Mucosa of rectum (tissue), 2 donors: ENCODE measurements at regions not wholly inside any gene's neighbourhood (a gene's known extent, or its start where the extent isn't known, plus 50 kb on each side); places are given as distances from the start of the nearest gene placed in this dataset.
A peak's percentile ranks its signal among the peaks of the same experiment; 100 is the strongest.

Experiments used
- H3K27ac ChIP-seq, 2 donors: one replicate each; pipeline ENCODE4 v1.7.0; 2013; ENCODE audit warnings: inconsistent platforms in 2 of 2, low read depth in 2 of 2, low read length in 2 of 2
- H3K27me3 ChIP-seq, 2 donors: one replicate each; pipeline ENCODE4 v1.7.0; 2013; ENCODE audit warnings: low read length in 2 of 2; ENCODE audit not compliant: control insufficient read depth in 2 of 2, insufficient read depth in 2 of 2
- H3K36me3 ChIP-seq, 2 donors: one replicate each; pipeline ENCODE4 v1.7.0; 2013; ENCODE audit warnings: low read length in 2 of 2; ENCODE audit not compliant: control insufficient read depth in 2 of 2, insufficient read depth in 2 of 2
- H3K4me1 ChIP-seq, 2 donors: one replicate each; pipeline ENCODE4 v1.7.0; 2013; ENCODE audit warnings: low read length in 2 of 2, mild to moderate bottlenecking in 1 of 2; ENCODE audit not compliant: control insufficient read depth in 2 of 2, insufficient read depth in 2 of 2
- H3K4me3 ChIP-seq, 2 donors: one replicate each; pipeline ENCODE4 v1.7.0; 2013; ENCODE audit warnings: low read length in 2 of 2
- H3K9ac ChIP-seq, 2 donors: one replicate each; pipeline ENCODE4 v1.7.0; 2013; ENCODE audit warnings: low read length in 2 of 2, low read depth in 1 of 2, mild to moderate bottlenecking in 1 of 2
- H3K9me3 ChIP-seq, 2 donors: one replicate each; pipeline ENCODE4 v1.7.0; 2013; ENCODE audit warnings: low read length in 2 of 2; ENCODE audit not compliant: control insufficient read depth in 2 of 2
- donor health status: healthy.
- donor health status: Normal muscosa, but diverticular disease.

DNA sequence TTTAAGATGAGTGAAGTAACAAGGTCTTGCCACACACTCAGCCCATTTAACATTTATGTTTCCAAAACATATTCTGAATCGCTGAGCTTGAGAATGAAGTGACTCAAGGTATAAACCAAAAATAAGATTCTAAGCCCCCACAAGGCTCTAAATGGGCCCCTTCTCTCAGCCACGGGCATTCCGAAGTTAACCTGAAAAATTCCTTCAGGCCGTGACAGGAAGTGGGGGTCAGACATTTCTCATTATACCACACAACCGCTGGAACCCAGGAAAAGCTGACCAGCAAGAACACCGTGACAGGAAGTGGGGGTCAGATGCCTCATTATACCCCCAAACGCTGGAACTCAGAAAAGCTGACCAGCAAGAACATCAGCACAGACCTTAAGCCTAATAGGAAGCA, 247.9 kb downstream of the ERMARD start:
- Histone ChIP-seq H3K9ac (no peak overlapping the region), H3K27me3 (no peaks in the 10 kb centered on the region), H3K9me3 (peaks cover 0 to 2% of the 10 kb centered on the region in 2 donors)

DNA sequence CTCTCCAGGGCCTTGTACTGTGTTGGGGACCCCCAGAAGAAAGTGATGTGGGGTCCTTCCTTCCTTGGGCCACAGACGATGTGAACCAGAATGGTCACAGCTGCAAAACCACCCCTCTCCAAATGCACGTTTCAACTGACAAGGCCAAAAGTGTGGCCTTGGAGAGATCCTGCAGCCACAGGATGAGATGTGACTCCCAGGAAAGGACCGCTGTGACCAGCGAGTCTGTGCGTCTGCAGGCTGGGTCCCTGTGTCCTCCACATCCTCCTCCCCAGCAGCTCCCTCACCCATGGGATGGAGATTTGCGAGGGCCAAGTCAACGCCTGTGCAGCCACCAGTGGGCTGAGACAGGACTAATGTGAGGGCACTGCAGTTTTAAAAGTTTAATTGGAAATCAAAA, 247.0 kb downstream of the ERMARD start:
- no peak overlapping the region for H3K27ac ChIP-seq
- no peaks in the 10 kb centered on the region for H3K36me3 ChIP-seq
- no peaks in the 10 kb centered on the region for H3K4me1 ChIP-seq
- H3K9ac ChIP-seq: no peak overlapping the region
- peaks cover 0 to 2% of the 10 kb centered on the region in 2 donors for H3K9me3 ChIP-seq
- H3K27me3 ChIP-seq: no peaks in the 10 kb centered on the region
- no peak overlapping the region for H3K4me3 ChIP-seq

More for the DNA sequence above, 247.9 kb downstream of the ERMARD start:
- Histone ChIP-seq H3K4me1 (no peaks in the 10 kb centered on the region), H3K36me3 (no peaks in the 10 kb centered on the region), H3K4me3 (no peak overlapping the region), H3K27ac (no peak overlapping the region)

DNA sequence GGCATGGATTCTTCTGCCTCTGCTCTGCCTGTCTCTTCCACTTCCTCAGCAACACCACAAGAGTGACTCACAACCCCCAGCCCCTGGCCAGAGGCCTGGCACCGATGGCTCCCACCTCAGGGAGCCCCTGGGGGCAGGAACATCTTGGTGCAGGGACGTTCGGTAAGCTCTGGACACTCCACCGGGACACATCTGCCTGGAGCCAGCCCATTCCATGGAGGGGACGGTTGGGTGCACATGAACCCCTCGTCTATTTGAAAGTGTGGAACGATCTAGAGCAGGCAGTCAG, 246.5 kb downstream of the ERMARD start:
- H3K9ac ChIP-seq: no peak overlapping the region
- H3K36me3 ChIP-seq: no peaks in the 10 kb centered on the region
- no peak overlapping the region for H3K27ac ChIP-seq
- no peak overlapping the region for H3K4me3 ChIP-seq
- no peaks in the 10 kb centered on the region for H3K4me1 ChIP-seq
- no peaks in the 10 kb centered on the region for H3K9me3 ChIP-seq
- no peaks in the 10 kb centered on the region for H3K27me3 ChIP-seq

DNA sequence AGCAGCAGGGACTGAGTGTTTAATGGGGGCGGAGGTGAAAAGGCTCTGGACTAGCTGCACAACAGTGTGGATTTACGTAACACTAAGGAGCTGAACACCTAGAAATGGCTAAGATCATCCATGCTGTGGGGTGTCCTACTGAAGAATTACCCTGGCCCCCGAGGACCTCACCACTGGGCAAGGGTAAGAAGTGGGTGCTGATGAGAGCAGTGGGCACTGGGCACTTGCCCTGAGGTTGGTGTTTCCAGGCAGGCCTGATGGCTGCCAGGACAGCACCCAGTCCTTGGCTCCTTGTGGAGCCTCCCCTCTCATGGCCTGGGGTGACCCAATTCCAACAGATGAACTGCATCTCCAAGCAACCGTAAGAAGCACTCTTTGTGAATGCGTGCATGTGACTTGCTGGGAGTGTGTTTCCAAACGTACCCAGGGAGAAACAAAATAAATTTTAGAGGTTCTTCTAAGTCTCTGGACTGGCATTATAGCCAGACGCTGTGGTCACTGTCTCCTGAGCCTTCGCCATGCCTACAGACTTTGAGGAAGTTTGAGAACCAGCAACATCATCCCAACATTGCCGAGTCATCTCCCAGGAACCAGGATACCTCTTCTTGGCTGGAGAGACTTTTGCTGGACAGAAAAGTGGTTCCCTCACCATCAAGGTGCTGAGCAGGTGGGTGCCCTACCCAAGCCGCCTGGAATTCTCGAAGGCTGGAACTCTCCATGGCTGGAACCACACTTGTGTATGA, 245.9 kb downstream of the ERMARD start:
- Histone ChIP-seq H3K36me3 (no peaks in the 10 kb centered on the region), H3K27ac (no peak overlapping the region), H3K4me3 (no peak overlapping the region), H3K4me1 (no peaks in the 10 kb centered on the region), H3K9ac (no peak overlapping the region), H3K27me3 (no peaks in the 10 kb centered on the region), H3K9me3 (no peaks in the 10 kb centered on the region)

DNA sequence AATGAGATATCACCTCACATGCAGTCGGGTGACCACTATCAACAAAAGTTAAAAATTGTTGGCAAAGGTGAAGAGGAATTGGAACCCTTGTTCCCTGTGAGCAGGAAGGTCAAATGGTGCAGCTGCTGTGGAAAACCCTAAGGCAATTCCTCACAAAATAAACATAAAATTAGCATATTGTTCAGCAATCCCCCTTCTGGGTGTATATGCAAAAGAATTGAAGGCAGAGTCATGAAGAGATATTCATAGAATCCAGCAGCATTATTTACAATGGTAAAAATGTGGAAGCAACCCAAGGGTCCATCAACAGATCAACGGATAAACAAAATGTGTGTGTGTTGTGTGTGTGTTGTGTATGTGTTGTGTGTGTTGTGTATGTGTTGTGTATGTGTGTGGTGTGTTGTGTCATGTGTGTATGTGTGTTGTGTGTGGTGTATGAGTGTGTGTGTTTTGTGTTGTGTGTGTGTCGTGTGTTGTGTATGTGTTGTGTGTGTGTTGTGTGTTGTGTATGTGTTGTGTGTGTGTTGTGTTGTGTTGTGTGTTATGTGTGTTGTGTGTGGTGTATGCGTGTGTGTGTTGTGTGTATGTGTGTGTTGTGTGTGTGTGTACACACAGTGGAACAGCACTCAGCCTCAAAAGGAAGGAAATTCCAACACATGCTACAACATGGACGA, 245.1 kb downstream of the ERMARD start:
- Histone ChIP-seq H3K4me3 (no peak overlapping the region), H3K9me3 (no peaks in the 10 kb centered on the region), H3K9ac (no peak overlapping the region), H3K27ac (no peak overlapping the region), H3K4me1 (no peaks in the 10 kb centered on the region), H3K36me3 (no peaks in the 10 kb centered on the region), H3K27me3 (no peaks in the 10 kb centered on the region)

DNA sequence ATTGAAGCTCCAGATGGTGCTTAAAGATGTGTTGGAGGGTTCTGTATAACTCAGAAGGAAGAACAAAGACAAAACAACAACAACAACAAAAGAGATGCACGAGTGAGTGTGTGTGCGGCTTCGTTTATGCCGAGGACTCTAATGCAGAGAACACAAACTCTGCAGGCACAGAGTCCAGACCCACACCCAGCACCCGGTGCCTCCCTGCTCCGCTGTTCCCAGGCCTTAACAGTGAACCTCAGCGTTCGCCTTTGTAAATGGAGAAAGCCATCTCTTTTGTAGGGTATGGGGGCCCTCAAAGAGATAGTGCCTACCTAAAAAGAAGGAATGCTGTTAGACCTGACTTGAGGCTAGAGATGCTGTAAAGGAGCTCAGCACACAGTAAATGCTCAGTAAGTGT, 243.3 kb downstream of the ERMARD start:
- H3K27me3 ChIP-seq: no peaks in the 10 kb centered on the region
- no peaks in the 10 kb centered on the region for H3K36me3 ChIP-seq
- no peaks in the 10 kb centered on the region for H3K4me1 ChIP-seq

DNA sequence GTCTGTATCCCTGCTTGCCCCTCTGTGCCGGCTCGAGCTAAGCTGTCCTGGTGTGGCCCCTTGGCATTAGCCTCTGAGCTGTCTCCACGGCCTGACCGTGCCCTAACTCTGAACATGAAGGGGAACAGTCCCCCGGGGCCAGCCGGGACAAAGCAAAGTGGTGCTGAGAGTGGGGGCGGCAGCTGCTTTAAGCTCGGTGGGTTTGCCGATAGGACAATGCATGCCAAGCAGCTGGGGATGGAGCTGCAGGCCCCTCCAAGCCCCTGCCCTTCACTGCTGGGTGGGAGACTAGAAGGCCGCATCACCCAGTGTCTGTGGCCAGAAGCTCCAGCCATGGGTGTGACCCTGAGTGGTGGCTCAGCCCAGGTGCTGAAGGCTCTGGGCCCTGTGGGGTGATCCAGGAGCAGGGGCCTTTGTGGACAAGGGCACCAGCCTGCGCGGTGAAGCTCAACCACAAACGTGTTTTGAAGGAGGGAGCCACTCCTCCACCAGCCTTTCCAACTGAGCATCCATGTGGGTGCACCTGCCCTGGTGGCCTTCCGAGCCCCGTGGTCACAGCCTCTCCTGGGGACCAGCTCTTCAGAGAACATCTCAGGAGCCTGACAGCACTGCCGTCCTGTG, 242.5 kb downstream of the ERMARD start:
- H3K9ac ChIP-seq: no peak overlapping the region
- H3K4me1 ChIP-seq: no peaks in the 10 kb centered on the region
- H3K36me3 ChIP-seq: no peaks in the 10 kb centered on the region
- no peaks in the 10 kb centered on the region for H3K27me3 ChIP-seq
- no peak overlapping the region for H3K4me3 ChIP-seq
- H3K27ac ChIP-seq: no peak overlapping the region
- no peaks in the 10 kb centered on the region for H3K9me3 ChIP-seq

More for the DNA sequence above, 243.3 kb downstream of the ERMARD start:
- no peak overlapping the region for H3K4me3 ChIP-seq
- no peak overlapping the region for H3K27ac ChIP-seq
- H3K9me3 ChIP-seq: no peaks in the 10 kb centered on the region
- H3K9ac ChIP-seq: no peak overlapping the region

DNA sequence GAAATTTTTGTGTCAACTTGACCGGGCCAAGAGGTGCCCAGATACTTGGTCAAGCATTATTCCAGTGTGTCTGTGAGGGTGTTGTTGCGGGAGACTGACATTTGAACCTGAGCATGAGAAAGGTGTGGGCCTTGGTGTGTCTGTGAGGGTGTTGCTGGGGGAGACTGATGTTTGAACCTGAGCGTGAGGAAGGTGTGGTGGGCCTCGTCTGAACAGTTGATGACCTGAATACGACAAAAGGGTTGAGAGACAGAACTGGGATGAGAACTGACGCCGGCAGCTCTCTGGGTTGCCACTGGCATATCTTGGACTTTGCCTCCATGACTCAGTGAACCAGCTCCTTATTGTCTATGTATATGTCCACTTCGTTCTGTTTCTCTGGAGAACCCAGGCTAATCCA, 240.5 kb downstream of the ERMARD start:
- H3K4me3 ChIP-seq: no peak overlapping the region
- no peaks in the 10 kb centered on the region for H3K27me3 ChIP-seq
- H3K9me3 ChIP-seq: no peaks in the 10 kb centered on the region
- no peaks in the 10 kb centered on the region for H3K36me3 ChIP-seq
- H3K9ac ChIP-seq: no peak overlapping the region
- no peaks in the 10 kb centered on the region for H3K4me1 ChIP-seq
- no peak overlapping the region for H3K27ac ChIP-seq

DNA sequence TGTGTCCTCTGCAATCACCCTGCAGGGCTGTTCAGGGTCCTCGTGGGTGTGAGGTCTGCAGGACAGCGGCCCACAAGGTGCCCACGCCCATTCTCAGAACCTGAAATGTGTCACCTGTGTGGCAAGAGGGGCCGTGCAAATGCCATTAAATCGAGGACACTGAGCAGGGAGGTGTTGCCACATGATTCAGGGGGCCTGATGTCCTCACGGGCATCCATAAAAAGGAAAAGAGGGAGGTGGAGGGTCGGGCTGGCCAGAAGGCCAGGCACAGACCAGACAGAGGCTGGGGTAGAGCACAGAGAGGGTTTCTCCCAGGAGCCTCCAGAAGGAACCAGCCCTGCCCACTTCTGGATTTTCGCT, 239.6 kb downstream of the ERMARD start:
- H3K27ac ChIP-seq: no peak overlapping the region
- H3K4me3 ChIP-seq: no peak overlapping the region
- H3K4me1 ChIP-seq: no peaks in the 10 kb centered on the region
- no peaks in the 10 kb centered on the region for H3K36me3 ChIP-seq
- H3K9me3 ChIP-seq: no peaks in the 10 kb centered on the region
- no peak overlapping the region for H3K9ac ChIP-seq
- no peaks in the 10 kb centered on the region for H3K27me3 ChIP-seq

DNA sequence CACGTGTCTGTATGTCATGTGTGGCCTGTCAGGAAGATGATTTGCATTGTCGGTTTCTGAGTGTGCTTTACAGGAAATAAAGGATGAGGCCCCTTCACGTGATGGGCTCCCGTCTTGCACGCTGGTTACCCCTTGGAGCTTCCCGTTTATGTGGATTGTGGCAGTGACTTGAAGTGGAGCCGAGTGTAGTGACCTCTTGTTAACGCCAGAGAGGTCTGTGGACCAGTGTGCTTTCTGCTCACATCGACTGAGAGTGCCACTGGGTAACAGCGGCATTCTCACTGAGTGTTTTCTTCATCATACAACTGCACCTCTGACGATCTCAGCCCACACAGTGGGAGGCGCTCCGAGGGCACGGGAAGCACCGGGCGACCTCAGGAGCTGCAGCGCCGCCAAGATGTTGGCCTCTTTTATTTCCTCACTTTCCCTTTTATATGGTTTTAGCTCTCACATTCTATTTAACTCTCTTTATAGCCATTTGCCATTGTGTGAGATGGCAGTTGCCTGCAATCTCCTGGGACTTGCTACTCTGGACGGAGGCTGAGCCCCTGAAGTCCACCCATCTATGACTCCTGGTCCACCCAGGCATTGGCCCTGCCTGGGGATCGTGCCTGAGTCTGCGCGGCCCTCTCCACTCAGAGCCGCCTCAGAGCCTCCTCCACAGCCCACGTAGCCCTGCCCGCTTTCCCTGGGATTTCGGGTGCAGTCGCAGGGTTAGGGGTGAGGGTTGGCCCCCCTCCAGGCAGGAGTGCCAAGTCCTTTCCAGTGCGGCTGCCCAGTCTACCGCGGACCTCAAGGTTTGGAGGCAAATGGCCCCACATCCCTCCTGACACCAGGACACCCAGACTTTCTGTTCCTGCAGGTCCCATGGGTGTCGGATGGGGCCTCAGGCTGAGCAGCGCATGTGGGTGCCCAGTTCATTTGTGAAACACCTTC, 238.9 kb downstream of the ERMARD start:
- no peaks in the 10 kb centered on the region for H3K36me3 ChIP-seq
- H3K27ac ChIP-seq: no peak overlapping the region

More for the DNA sequence above, 238.9 kb downstream of the ERMARD start:
- H3K9me3 ChIP-seq: no peaks in the 10 kb centered on the region
- H3K4me3 ChIP-seq: peak overlapping the region in 1 of 2 donors; percentile 48
- H3K4me1 ChIP-seq: no peaks in the 10 kb centered on the region
- H3K9ac ChIP-seq: no peak overlapping the region
- H3K27me3 ChIP-seq: no peaks in the 10 kb centered on the region
